Peyer's patch (tissue), 4 donors: ENCODE measurements at regions not wholly inside any gene's neighbourhood (a gene's known extent, or its start where the extent isn't known, plus 50 kb on each side); places are given as distances from the start of the nearest gene placed in this dataset.

ENCODE experiments used
- DNase-seq, 3 donors: peaks; one replicate each; pipeline ENCODE4 v3.0.0-alpha.2; 2017 to 2019
- H3K27ac ChIP-seq, 4 donors: fragments of 200-600 bp; sonication (generic); one replicate each; pipeline ENCODE4 v1.5.1; 2016 to 2019
- H3K27me3 ChIP-seq, 2 donors: fragments of 200-600 bp; sonication (generic); one replicate each; pipeline ENCODE4 v1.5.1; 2019
- H3K36me3 ChIP-seq, 3 donors: fragments of 200-600 bp; sonication (generic); one replicate each; pipeline ENCODE4 v1.5.1; 2016 to 2019
- H3K4me1 ChIP-seq, 4 donors: fragments of 200-600 bp; sonication (generic); one replicate each; pipeline ENCODE4 v1.5.1; 2016 to 2019
- H3K4me3 ChIP-seq, 4 donors: fragments of 200-600 bp; sonication (generic); 1 replicate in 3 of 4; 2 replicates in 1 of 4; pipeline ENCODE4 v1.5.1; 2016 to 2019; ENCODE audit warnings: mild to moderate bottlenecking in 1 of 4
- H3K9me3 ChIP-seq, 4 donors: fragments of 200-600 bp; sonication (generic); one replicate each; pipeline ENCODE4 v1.5.1; 2016 to 2019; ENCODE audit warnings: mild to moderate bottlenecking in 1 of 4
- POLR2A ChIP-seq, 2 donors: fragments of 450-650 bp; IDR thresholded peaks; one replicate each; pipeline ENCODE4 v1.5.1; 2017; ENCODE audit warnings: antibody characterized with exemption in 2 of 2, mild to moderate bottlenecking in 2 of 2, moderate library complexity in 2 of 2
- TF ChIP-seq, protein P1 (sequence below), 6 experiments: fragments of 450-650 bp in 4 of 6; fragments of 200-600 bp in 2 of 6; sonication (generic) in 1 of 6; IDR thresholded peaks; one replicate each; pipeline ENCODE4 v1.5.1; 2017 to 2019; ENCODE audit warnings: antibody characterized with exemption in 6 of 6, mild to moderate bottlenecking in 3 of 6, moderate library complexity in 1 of 6

DNA sequence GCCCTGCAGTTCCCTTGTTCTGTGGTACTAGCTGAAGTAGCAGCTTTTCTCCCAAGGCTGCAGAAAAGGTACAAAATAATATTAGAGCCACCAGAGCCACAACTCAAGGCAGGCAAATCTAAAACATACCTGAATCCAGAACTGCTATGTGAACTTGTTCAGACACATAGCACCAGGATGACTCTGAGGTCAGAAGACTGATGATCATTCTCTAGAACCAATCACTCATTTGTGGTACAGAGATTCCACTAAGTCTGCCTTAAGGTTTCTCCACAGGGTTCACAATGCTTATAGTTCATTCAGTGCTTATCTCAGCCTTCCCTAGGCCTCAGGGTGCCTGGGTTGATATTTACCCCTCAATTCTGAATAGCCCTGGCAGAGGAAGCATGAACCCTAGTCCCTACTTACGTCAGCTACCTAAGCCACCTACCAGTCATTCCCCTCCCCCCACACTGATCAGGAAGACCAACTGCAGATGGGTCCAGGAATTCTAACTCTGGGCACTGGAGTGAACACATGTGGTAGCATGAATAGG, 140.9 kb upstream of the MOCS1 start:
- no peak overlapping the region for H3K27ac ChIP-seq
- DNase-seq = no peak

DNA sequence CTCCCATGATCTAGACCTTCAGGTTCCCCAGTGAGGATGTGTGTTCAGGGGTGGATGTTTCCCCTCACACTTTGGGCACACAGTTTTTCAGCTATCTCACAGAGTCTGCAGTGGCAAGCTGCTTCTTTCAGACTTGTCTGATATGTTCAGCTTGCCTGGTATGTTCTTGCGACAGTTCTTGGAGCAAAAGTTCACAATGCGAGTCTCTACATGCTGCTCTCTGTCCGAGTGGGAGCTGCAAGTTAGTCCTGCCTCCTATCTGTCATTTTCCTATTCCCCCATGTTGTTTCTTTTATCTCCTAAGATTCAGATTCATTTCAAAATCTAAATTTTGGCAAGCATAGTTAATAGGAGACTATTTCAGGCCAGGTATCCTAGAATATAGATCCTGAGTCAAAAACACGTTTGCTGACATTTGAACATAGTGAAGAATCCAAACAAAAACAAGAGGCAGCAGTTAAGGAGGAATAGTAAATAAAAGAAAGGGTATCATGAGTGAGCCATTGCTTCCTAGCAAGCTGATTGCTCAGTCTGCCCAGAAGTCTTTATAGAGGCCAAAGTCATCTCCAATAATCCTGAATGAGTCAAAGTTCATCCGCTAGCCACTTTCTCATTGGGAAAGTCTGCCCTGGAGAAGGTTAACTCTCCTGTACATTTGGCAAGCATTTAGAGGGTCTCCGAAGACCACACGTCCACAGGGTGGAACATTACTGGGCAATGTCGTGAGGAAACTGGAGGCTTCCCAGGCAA, 140.2 kb upstream of the MOCS1 start:
- no peaks in the 10 kb centered on the region for H3K4me1 ChIP-seq
- no peak overlapping the region for H3K4me3 ChIP-seq
- H3K36me3 ChIP-seq = no peaks in the 10 kb centered on the region
- H3K9me3 ChIP-seq = no peaks in the 10 kb centered on the region
- H3K27ac ChIP-seq = no peak overlapping the region
- TF ChIP-seq, protein P1, sequence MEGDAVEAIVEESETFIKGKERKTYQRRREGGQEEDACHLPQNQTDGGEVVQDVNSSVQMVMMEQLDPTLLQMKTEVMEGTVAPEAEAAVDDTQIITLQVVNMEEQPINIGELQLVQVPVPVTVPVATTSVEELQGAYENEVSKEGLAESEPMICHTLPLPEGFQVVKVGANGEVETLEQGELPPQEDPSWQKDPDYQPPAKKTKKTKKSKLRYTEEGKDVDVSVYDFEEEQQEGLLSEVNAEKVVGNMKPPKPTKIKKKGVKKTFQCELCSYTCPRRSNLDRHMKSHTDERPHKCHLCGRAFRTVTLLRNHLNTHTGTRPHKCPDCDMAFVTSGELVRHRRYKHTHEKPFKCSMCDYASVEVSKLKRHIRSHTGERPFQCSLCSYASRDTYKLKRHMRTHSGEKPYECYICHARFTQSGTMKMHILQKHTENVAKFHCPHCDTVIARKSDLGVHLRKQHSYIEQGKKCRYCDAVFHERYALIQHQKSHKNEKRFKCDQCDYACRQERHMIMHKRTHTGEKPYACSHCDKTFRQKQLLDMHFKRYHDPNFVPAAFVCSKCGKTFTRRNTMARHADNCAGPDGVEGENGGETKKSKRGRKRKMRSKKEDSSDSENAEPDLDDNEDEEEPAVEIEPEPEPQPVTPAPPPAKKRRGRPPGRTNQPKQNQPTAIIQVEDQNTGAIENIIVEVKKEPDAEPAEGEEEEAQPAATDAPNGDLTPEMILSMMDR (IDR thresholded peaks at IDR 0.05) = no peak
- no peak for TF ChIP-seq POLR2A (IDR thresholded peaks at IDR 0.05)
- no peaks in the 10 kb centered on the region for H3K27me3 ChIP-seq
- no peak for DNase-seq

More for the DNA sequence above, 140.9 kb upstream of the MOCS1 start:
- Histone ChIP-seq H3K9me3 (no peaks in the 10 kb centered on the region), H3K4me3 (no peak overlapping the region), H3K27me3 (no peaks in the 10 kb centered on the region), H3K36me3 (no peaks in the 10 kb centered on the region), H3K4me1 (no peaks in the 10 kb centered on the region)
- TF ChIP-seq POLR2A (IDR thresholded peaks at IDR 0.05) = no peak
- TF ChIP-seq, protein P1 (IDR thresholded peaks at IDR 0.05) = no peak

DNA sequence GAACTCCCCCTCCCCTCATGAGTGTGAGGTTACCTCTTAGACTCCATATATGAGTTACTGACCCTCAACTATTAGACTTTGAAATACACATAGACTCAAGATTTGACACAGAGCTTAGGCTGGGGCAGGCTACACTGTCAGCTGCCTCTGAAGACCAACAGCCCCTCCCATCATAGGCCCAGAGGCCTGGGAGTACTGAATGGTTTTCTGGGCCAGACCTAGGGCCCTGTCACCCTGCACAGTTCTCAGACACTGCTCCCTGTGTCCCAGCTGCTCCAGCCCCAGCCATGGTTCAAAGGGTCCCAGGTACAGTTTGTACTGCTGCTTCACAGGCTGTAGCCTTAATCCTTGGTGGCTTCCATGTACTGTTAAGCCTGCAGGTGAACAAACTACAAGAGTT, 132.1 kb upstream of the MOCS1 start:
- H3K27me3 ChIP-seq = no peaks in the 10 kb centered on the region
- H3K27ac ChIP-seq = no peak overlapping the region
- TF ChIP-seq POLR2A (IDR thresholded peaks at IDR 0.05) = no peak
- TF ChIP-seq, protein P1 (IDR thresholded peaks at IDR 0.05) = no peak
- no peaks in the 10 kb centered on the region for H3K36me3 ChIP-seq
- H3K4me3 ChIP-seq = no peak overlapping the region
- DNase-seq = no peak
- no peaks in the 10 kb centered on the region for H3K4me1 ChIP-seq
- H3K9me3 ChIP-seq = no peaks in the 10 kb centered on the region

DNA sequence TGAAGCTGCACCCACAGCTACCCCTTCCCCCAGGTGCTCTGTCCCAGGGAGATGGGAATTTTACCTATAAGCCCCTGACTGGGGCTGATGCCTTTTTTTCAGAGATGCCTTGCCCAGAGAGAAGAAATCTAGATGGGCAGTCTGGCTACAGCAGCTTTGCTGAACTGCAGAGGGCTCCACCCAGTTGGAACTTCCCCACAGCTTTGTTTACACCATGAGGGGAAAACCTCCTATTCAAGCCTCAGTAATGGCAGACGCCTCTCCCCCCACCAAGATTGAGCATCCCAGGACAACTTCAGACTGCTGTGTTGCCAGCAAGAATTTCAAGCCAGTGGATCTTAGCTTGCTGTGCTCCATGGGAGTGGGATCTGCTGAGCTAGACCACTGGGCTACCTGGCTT, 122.6 kb upstream of the MOCS1 start:
- no peak overlapping the region for H3K27ac ChIP-seq
- DNase-seq = no peak
- no peaks in the 10 kb centered on the region for H3K4me1 ChIP-seq
- H3K9me3 ChIP-seq = no peaks in the 10 kb centered on the region
- no peaks in the 10 kb centered on the region for H3K27me3 ChIP-seq
- no peaks in the 10 kb centered on the region for H3K36me3 ChIP-seq
- TF ChIP-seq, protein P1 (IDR thresholded peaks at IDR 0.05) = no peak
- no peak for TF ChIP-seq POLR2A (IDR thresholded peaks at IDR 0.05)
- no peak overlapping the region for H3K4me3 ChIP-seq

DNA sequence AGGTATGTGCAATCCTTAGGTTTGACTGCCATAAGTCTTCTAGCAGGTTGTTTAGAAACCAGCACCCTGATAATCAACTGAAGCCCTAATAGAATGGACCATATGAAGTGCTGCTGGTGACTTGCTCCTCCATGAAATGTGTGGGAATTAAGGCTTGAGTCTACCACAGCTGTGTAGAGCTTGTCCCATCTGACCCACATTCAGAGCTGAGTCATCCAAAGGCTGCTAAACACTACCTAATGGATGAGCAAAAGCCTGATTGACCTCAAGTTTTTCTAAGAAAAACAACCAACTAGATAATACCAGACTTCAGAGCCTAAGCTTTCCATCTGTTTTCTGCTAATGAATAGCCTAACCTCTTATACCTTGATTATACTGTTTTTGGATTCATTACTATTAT, 120.3 kb upstream of the MOCS1 start:
- Histone ChIP-seq H3K27me3 (no peaks in the 10 kb centered on the region), H3K4me1 (no peaks in the 10 kb centered on the region), H3K9me3 (no peaks in the 10 kb centered on the region), H3K27ac (no peak overlapping the region), H3K36me3 (no peaks in the 10 kb centered on the region), H3K4me3 (no peak overlapping the region)
- TF ChIP-seq POLR2A (IDR thresholded peaks at IDR 0.05) = no peak
- TF ChIP-seq, protein P1 (IDR thresholded peaks at IDR 0.05) = no peak
- no peak for DNase-seq
